ENCODE measurements at regions not wholly inside any gene's neighbourhood (a gene's known extent, or its start where the extent isn't known, plus 50 kb on each side); places are given as distances from the start of the nearest gene placed in this dataset.

- in situ Hi-C loops (cut with HindIII; ENCODE audit: low sequenced_read_pairs) = no loop called here
Measured at GRCh38 chr20:6622041-6622440, 145.4 kb upstream of the BMP2 start.

- in situ Hi-C loops (cut with HindIII; ENCODE audit: low sequenced_read_pairs) = no loop called here
Measured at GRCh38 chr20:6618051-6618450, 149.4 kb upstream of the BMP2 start.

- in situ Hi-C loops (cut with HindIII; ENCODE audit: low sequenced_read_pairs) = no loop called here
Measured at GRCh38 chr20:6616421-6616820, 151.1 kb upstream of the BMP2 start.

GRCh38 chr20:6614836-6615235, 152.7 kb upstream of the BMP2 start:
- in situ Hi-C loops (cut with HindIII; ENCODE audit: low sequenced_read_pairs) = no loop called here

- in situ Hi-C loops (cut with HindIII; ENCODE audit: low sequenced_read_pairs) = no loop called here
Measured at GRCh38 chr20:6613280-6613861, 154.1 kb upstream of the BMP2 start.

GRCh38 chr20:6612606-6612923, 154.9 kb upstream of the BMP2 start:
- in situ Hi-C loops (cut with HindIII; ENCODE audit: low sequenced_read_pairs) = no loop called here

- in situ Hi-C loops (cut with HindIII; ENCODE audit: low sequenced_read_pairs) = no loop called here
Measured at GRCh38 chr20:6611911-6612605, 155.4 kb upstream of the BMP2 start.

- in situ Hi-C loops (cut with HindIII; ENCODE audit: low sequenced_read_pairs) = no loop called here
Measured at GRCh38 chr20:6606651-6607050, 160.8 kb upstream of the BMP2 start.

GRCh38 chr20:6605055-6605935, 162.2 kb upstream of the BMP2 start:
- in situ Hi-C loops (cut with HindIII; ENCODE audit: low sequenced_read_pairs) = no loop called here

GRCh38 chr20:6604179-6604578, 163.3 kb upstream of the BMP2 start:
- in situ Hi-C loops (cut with HindIII; ENCODE audit: low sequenced_read_pairs) = no loop called here

GRCh38 chr20:6599876-6600735, 167.4 kb upstream of the BMP2 start:
- in situ Hi-C loops (cut with HindIII; ENCODE audit: low sequenced_read_pairs) = no loop called here

GRCh38 chr20:6595704-6596103, 171.8 kb upstream of the BMP2 start:
- in situ Hi-C loops (cut with HindIII; ENCODE audit: low sequenced_read_pairs) = no loop called here

- in situ Hi-C loops (cut with HindIII; ENCODE audit: low sequenced_read_pairs) = no loop called here
Measured at GRCh38 chr20:6590891-6591637, 176.4 kb upstream of the BMP2 start.

- in situ Hi-C loops (cut with HindIII; ENCODE audit: low sequenced_read_pairs) = no loop called here
Measured at GRCh38 chr20:6588296-6588695, 179.2 kb upstream of the BMP2 start.

GRCh38 chr20:6583134-6583738, 184.2 kb upstream of the BMP2 start:
- in situ Hi-C loops (cut with HindIII; ENCODE audit: low sequenced_read_pairs) = no loop called here

GRCh38 chr20:6582449-6582848, 185.0 kb upstream of the BMP2 start:
- in situ Hi-C loops (cut with HindIII; ENCODE audit: low sequenced_read_pairs) = no loop called here

GRCh38 chr20:6580486-6580885, 187.0 kb upstream of the BMP2 start:
- in situ Hi-C loops (cut with HindIII; ENCODE audit: low sequenced_read_pairs) = no loop called here

- in situ Hi-C loops (cut with HindIII; ENCODE audit: low sequenced_read_pairs) = no loop called here
Measured at GRCh38 chr20:6579824-6580223, 187.7 kb upstream of the BMP2 start.

GRCh38 chr20:6579417-6579816, 188.1 kb upstream of the BMP2 start:
- in situ Hi-C loops (cut with HindIII; ENCODE audit: low sequenced_read_pairs) = no loop called here

GRCh38 chr20:6577451-6577850, 190.0 kb upstream of the BMP2 start:
- in situ Hi-C loops (cut with HindIII; ENCODE audit: low sequenced_read_pairs) = no loop called here
